PC-9 (cell line): ENCODE measurements at regions not wholly inside any gene's neighbourhood (a gene's known extent, or its start where the extent isn't known, plus 50 kb on each side); places are given as distances from the start of the nearest gene placed in this dataset.

Experiments
- BruUV-seq: library from RNA; stranded (reverse); fragments of 400-500 nt; replicated peaks from 2 replicates; lab custom pipeline; 2021; lab: Mats Ljungman, UMichigan
- CTCF ChIA-PET: fragments of 300-600 bp; sonication (Branson Sonifier 250); formaldehyde crosslinking; loops from one replicate; lab custom pipeline; 2022; ENCODE audit warnings: antibody characterized with exemption; lab: Charles Lee
- POLR2A ChIA-PET: fragments of 300-600 bp; sonication (Branson Sonifier 250); formaldehyde crosslinking; loops from one replicate; lab custom pipeline; 2022; ENCODE audit warnings: antibody characterized with exemption; ENCODE audit not compliant: unreplicated experiment; lab: Charles Lee
- DNase-seq, 2 experiments: peaks; one replicate each; pipeline versions ENCODE4 v3.0.0 to v3.0.0-alpha.2; 2015 to 2022; ENCODE audit warnings: mixed read lengths in 1 of 2
- H2AFZ ChIP-seq: fragments of 200-600 bp; sonication (generic); 2 replicates; pipeline ENCODE4 v1.8.1; 2017; ENCODE audit warnings: antibody characterized with exemption
- H3F3A ChIP-seq: fragments of 200-600 bp; sonication (generic); 2 replicates; pipeline ENCODE4 v1.8.1; 2017; ENCODE audit warnings: antibody characterized with exemption, mild to moderate bottlenecking, low read depth; ENCODE audit not compliant: insufficient read depth
- H3K27ac ChIP-seq: fragments of 200-600 bp; sonication (generic); 2 replicates; pipeline ENCODE4 v1.6.1; 2016; ENCODE audit warnings: mixed run types
- H3K27me3 ChIP-seq: fragments of 200-600 bp; sonication (generic); 2 replicates; pipeline ENCODE4 v1.6.1; 2016; ENCODE audit warnings: low read depth, mixed run types; ENCODE audit not compliant: insufficient read depth
- H3K36me3 ChIP-seq: fragments of 200-600 bp; sonication (generic); 2 replicates; pipeline ENCODE4 v1.6.1; 2016; ENCODE audit warnings: low read depth, mixed run types
- H3K4me1 ChIP-seq: fragments of 200-600 bp; sonication (generic); replicated peaks from 2 replicates; pipeline ENCODE4 v1.6.1; 2016; ENCODE audit warnings: mixed run types; ENCODE audit not compliant: insufficient read depth
- H3K4me2 ChIP-seq: fragments of 200-600 bp; sonication (generic); 2 replicates; pipeline ENCODE4 v1.6.1; 2017; ENCODE audit warnings: mixed run types
- H3K4me3 ChIP-seq: fragments of 200-600 bp; sonication (generic); 2 replicates; pipeline ENCODE4 v1.6.1; 2016; ENCODE audit warnings: mixed run types
- H3K79me2 ChIP-seq: fragments of 200-600 bp; sonication (generic); 2 replicates; pipeline ENCODE4 v1.6.1; 2017; ENCODE audit warnings: low read depth, mixed run types
- H3K9me2 ChIP-seq: fragments of 200-600 bp; sonication (generic); 2 replicates; pipeline ENCODE4 v1.8.1; 2017; ENCODE audit warnings: mild to moderate bottlenecking; ENCODE audit not compliant: insufficient read depth
- H3K9me3 ChIP-seq: fragments of 200-600 bp; sonication (generic); 2 replicates; pipeline ENCODE4 v1.8.1; 2016; ENCODE audit warnings: low read depth; ENCODE audit not compliant: insufficient read depth
- H4K20me1 ChIP-seq: fragments of 200-600 bp; sonication (generic); 2 replicates; pipeline ENCODE4 v1.8.1; 2017; ENCODE audit not compliant: insufficient read depth
- CTCF ChIP-seq: fragments of 200-600 bp; sonication (generic); conservative IDR thresholded peaks from 2 replicates; pipeline ENCODE4 v1.6.1; 2017; ENCODE audit warnings: mixed run types, antibody characterized with exemption, mild to moderate bottlenecking, moderate library complexity
- EZH2 ChIP-seq: fragments of 200-600 bp; sonication (generic); IDR thresholded peaks from 2 replicates; pipeline ENCODE4 v1.8.0; 2017; ENCODE audit warnings: antibody characterized with exemption, low read depth
- intact Hi-C: fragments of 100-400 bp; cut with micrococcal nuclease; formaldehyde crosslinking; loops from one replicate; pipeline ENCODE4 v1.10.0; 2022; ENCODE audit not compliant: unreplicated experiment

DNA sequence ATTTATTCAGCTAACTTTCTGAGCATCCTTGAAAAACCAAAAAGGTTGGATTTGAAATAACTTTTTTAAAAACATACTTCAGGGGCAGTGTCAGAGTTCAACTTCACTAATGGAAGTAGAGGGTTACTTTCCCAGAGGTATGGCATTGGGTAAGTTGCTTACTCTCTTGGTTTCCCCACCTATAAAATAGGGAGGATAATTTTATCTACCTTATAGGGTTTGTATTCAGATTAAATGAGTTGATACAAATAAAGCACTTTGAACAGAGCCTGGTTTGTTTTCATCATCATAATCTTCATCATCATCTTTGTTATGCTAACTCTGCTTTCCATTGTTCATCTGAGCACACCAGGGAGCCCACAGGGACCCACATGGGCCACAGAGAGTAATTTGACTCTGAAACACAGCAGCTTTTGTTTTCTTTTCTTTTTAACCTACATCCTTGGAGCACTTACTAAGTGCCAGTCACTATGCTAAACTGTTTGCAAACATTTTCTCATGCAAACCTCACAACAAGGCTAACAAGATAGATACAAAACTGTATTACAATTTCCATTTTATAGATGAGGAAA lies 179.1 kb upstream of the SLC24A2 start:
- intact Hi-C loops: no loop called here
- Histone ChIP-seq H2AFZ (no peak overlapping the region), H3K79me2 (no peaks in the 10 kb centered on the region), H3K4me2 (no peak overlapping the region), H3K36me3 (no peaks in the 10 kb centered on the region), H3K27ac (no peak overlapping the region), H3K4me3 (no peak overlapping the region), H3K9me2 (no peaks in the 10 kb centered on the region), H3K9me3 (no peaks in the 10 kb centered on the region), H3K4me1 (no peaks in the 10 kb centered on the region), H3K27me3 (no peaks in the 10 kb centered on the region), H3F3A (no peaks in the 10 kb centered on the region), H4K20me1 (no peaks in the 10 kb centered on the region)
- no TSS peak for BruUV-seq
- TF ChIP-seq EZH2 (no peak), CTCF (no peak)
- no peak for DNase-seq
- CTCF ChIA-PET: no interaction called here
- POLR2A ChIA-PET: no interaction called here

DNA sequence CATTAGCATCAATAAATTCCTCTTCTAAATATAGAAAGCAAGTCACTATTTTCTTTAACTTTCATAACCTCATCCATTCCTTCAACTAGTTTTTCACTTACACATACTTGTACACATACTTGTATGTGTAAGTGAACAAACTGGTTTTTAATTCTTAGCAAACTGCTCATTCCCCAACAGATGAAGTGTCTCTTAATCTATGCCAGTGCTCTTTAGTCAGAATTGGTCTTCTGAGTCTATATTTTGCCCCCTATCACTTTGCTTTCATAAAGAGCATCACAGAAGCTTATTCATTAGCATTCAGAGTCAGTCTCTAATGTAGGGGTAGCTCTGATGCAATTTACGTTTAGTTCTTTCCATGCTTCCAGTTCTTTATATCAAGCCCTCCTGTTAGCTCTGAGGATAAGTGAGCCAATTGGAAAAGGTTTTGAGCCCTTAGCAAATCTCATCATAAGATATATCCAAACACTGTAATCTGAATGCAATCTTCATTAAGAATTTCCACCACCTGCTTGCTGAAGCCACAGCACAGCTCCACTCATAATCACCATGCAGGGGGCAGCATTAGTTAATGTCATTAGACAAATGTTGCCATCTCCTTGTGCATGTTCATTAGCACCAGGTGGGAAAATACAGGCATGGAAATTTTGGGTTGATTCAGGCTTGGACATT lies 178.5 kb upstream of the SLC24A2 start:
- Histone ChIP-seq H3K9me3 (no peaks in the 10 kb centered on the region), H3K27ac (no peak overlapping the region), H3K9me2 (no peaks in the 10 kb centered on the region), H3K27me3 (no peaks in the 10 kb centered on the region), H3K79me2 (no peaks in the 10 kb centered on the region), H2AFZ (no peak overlapping the region), H3K4me2 (no peak overlapping the region), H4K20me1 (no peaks in the 10 kb centered on the region), H3F3A (no peaks in the 10 kb centered on the region), H3K4me3 (no peak overlapping the region), H3K36me3 (no peaks in the 10 kb centered on the region), H3K4me1 (no peaks in the 10 kb centered on the region)
- BruUV-seq: no TSS peak
- intact Hi-C loops: no loop called here
- POLR2A ChIA-PET: no interaction called here
- CTCF ChIA-PET: no interaction called here
- TF ChIP-seq EZH2: no peak
- TF ChIP-seq CTCF: no peak
- no peak for DNase-seq

DNA sequence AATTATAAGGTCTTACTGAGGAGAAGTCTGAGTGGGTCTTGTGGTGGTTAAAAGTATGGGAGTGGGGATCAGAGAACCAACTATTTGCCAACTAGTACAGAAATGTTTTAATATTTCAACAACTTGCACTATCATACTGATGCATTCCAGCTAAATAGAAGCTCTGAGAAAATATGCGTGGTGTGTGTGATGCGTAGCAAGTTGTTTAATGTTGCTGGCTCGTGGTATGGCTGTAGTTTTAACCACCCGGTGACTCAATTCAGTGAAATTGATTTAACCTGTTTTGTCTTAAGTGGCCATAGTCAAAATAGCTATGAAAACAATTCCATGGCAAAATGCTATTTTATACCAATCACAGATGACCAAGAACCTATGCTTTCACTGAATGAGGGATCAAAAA lies 176.5 kb upstream of the SLC24A2 start:
- no peak for TF ChIP-seq CTCF
- TF ChIP-seq EZH2: no peak
- no peak for DNase-seq
- H3K4me1 ChIP-seq: no peaks in the 10 kb centered on the region
- no peaks in the 10 kb centered on the region for H3K36me3 ChIP-seq
- no peak overlapping the region for H2AFZ ChIP-seq
- no TSS peak for BruUV-seq
- intact Hi-C loops: no loop called here
- no peaks in the 10 kb centered on the region for H3F3A ChIP-seq
- H3K4me2 ChIP-seq: no peak overlapping the region
- no peaks in the 10 kb centered on the region for H4K20me1 ChIP-seq
- ChIA-PET CTCF (no interaction called here), POLR2A (no interaction called here)
- no peaks in the 10 kb centered on the region for H3K79me2 ChIP-seq
- H3K27ac ChIP-seq: no peak overlapping the region
- no peak overlapping the region for H3K4me3 ChIP-seq
- H3K9me3 ChIP-seq: no peaks in the 10 kb centered on the region
- H3K9me2 ChIP-seq: no peaks in the 10 kb centered on the region
- no peaks in the 10 kb centered on the region for H3K27me3 ChIP-seq
